NCI-H1436 (cell line): ENCODE measurements at regions not wholly inside any gene's neighbourhood (a gene's known extent, or its start where the extent isn't known, plus 50 kb on each side); places are given as distances from the start of the nearest gene placed in this dataset.

Source experiments
- DNase-seq: peaks from one replicate; lab custom pipeline; 2025; lab: John Stamatoyannopoulos, UW

DNA sequence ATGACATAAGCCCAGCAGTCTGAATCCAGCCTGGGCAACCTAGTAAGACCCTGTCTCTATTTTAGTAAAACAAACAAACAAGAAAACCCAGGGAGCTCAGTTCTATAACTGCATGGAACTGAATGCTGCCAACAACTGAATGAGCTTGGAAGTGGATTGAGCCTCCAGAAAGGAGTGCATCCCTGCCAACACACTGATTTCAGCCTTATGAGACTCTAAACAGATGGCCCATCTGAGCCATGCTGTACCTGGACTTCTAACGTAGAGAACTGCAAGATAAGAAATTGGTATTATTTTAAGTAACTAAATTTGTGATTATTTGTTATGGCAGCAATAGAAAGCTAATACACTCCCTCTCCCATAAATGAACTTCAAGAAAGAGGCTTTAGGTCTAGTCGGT, 150.4 kb upstream of the RAI14 start:
- DNase-seq, result no peak

DNA sequence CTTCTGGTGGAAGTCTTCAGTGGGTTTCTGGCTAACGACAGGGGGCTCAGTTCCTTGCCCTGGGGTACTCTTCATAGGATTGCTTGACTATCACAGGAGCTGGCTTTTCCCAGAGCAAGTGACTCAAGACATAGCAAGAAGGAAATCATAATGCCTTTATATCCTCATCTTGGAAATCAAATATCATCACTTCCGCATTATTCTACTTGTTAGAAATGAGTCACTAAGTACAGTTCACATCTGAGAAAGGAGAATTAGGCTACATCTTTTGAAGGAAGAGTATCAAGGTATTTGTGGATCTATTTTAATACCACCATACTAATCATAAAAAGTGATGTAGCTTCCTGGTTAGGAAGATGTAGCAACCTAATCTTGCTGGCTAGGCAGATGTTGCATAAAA, 148.2 kb upstream of the RAI14 start:
- DNase-seq, result no peak

DNA sequence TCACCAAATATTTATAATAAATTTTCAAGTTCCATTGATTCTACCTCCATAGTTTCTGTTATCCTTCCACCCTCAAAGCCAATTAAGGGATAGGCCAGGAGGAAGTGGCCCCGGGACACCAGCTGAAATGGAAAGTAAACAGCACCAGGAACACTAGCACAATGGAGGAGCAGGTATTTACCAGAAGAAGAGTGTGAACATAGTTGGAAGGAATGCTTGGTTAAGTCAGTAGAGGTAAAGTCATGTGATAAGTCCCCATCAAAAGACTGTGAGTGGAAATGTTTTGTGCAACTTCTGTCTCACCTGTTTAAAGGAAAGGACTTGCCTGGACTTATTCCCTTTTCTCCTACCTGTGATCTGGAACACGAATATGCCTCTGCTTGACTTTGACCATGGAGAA, 146.7 kb upstream of the RAI14 start:
- DNase-seq, result no peak

DNA sequence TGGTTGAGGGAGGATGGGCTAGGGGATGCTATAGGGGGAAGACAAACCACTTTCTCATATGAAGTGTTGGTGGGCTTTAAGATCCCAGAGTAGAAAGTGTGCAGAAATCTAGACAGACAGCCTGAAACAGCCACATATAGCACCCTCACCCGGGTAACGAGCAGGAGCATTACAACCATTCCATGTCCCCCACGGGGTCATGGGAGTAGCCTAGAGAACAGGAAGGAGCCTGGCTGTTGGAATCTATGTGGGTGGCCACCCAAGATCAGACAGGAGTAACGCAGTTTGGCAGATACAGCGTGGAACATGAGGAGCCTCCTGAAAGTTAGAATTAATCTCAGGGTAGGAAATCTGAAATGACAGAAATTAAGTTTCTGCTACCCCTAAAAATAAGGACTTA, 146.1 kb upstream of the RAI14 start:
- no peak for DNase-seq

DNA sequence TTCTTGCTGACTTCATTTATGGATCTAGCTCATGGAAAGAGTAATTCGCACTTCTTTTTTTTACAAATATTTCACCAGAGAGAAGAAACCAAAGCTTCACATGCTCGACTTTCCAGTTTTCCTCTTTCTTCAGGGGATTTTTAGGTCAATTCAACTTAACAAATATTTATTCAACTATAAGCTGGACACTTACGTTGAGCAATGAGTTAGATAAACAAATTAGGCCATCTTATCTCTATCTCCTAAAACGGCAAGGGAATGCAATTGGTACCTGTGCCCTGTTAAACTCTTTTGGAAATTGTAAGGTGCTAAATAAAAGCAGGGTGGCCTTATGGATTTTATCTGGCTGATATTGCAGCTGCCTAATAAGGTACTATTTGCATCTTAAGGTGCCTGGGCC, 145.1 kb upstream of the RAI14 start:
- DNase-seq, result no peak

DNA sequence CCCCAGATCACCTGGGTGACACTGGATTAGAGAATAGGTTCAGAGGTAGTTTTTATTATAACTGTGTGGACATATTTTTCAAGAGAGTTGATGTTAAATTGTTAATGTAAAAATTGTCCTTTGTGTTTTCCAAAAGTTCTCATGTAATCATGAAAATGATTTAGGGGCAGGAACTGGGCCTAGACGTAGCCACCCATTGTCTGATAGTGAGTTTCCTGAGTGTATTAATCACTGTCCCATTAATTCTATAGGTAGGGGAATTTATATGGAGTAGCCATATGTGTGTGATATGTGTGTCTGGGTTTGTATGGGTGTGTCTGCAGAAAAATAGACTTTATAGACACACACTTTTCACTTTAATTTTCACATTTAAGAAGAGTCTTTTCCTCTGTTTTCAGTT, 144.6 kb upstream of the RAI14 start:
- no peak for DNase-seq

DNA sequence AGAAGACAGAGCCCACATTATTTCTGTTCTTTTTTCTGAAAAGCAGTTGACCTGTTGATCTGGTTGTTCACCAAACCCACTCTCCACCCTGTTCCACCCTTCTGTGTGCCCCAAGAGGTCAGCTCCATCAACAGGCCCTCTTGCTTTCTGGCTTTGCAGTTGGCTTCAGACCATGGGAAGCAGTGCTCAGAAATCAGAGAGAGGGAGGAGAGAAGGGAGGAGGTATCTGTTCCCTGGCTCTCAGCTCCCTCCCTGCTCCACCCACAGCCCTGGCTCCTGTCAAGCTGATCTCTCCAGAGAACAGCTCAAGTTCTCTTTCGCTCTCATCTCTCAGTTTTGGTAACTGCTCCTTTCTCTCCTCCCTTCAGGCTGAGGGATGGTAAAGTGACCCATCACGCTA, 144.2 kb upstream of the RAI14 start:
- no peak for DNase-seq

DNA sequence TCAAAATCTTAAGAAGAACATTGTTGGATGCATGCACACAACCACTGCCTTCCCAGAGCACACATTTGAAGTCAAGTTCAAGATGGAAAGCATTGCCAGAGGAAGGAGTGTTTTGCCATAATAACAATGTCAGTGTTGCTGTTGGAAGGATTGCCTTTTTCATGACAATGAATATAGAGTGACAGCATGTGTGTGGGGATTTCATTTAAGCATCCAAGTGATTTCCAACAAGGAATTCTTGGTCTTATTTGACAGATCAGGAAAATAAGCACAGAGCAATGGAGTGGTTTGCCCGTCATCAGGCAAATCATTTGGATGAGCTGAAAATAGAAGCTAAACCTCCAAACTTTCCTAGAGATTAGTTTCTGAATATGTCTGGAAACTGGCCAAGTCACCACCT, 140.0 kb upstream of the RAI14 start:
- DNase-seq, result no peak

DNA sequence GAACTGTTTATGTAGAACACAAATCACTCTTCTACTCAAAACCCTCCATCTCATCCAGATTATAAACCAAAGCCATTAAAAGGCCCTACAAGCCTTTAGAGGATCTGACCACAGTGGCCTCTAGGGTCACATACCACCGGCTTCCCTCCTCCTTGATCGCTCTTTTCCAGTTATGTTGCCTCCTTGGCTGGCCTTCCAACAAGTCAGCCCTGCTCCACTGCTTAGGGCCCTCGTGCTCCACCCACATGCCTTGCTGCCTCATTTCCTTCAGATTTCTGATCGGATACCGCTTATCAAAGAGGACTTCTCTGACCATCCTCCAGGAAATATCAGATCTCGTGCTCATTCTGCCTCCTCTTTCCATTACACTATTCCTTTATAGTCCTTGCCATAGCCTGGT, 139.4 kb upstream of the RAI14 start:
- no peak for DNase-seq

DNA sequence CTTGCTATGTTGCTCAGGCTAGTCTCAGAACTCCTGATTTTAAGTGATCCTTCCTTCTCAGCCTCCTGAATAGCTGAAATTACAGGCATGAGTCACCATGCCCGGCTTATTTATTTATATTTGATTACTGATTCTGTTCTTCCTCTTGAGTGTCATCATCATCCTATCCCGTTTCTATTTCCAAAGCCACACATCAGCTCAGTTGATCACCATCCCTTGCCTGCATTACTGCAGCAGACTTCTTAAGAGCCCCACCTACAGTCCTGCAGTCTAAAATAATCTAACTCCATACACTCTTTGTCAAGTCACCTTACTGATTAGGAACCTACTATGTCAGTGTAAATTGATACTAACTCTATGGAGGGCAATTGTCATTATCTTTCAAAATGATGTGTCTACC, 138.9 kb upstream of the RAI14 start:
- DNase-seq, result no peak

DNA sequence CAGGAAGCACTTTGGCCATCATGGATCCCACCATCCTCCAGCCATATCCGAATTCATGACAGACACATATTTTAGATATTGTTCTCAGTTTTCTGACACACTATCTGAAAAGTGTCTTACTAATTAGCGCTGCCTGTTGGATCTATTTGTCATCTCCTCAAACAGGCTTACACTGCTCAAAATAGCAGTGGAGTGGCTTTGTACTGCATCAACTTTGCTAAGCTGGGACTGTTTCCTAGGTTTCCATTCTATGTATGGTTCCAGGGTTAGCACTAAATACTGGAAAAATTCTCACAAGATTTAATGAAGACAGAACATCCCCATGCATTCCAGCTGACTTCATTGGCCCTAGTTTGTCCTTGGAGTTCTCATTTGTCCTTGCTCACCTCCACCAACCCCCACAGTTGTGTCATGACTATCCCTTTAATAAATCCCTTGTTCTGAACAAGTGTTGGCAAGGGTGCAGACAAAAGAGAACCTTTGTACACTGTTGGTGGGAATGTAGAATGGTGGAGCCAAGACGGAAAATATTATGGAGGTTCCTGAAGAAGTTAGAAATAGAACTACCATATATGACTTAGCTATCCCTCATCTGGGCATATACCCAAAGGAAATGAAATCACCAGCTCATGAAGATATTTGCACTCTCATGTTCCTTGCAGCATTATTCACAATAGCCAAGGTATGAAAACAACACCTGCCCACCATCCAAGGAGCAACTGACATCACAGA, 136.5 kb upstream of the RAI14 start:
- no peak for DNase-seq

DNA sequence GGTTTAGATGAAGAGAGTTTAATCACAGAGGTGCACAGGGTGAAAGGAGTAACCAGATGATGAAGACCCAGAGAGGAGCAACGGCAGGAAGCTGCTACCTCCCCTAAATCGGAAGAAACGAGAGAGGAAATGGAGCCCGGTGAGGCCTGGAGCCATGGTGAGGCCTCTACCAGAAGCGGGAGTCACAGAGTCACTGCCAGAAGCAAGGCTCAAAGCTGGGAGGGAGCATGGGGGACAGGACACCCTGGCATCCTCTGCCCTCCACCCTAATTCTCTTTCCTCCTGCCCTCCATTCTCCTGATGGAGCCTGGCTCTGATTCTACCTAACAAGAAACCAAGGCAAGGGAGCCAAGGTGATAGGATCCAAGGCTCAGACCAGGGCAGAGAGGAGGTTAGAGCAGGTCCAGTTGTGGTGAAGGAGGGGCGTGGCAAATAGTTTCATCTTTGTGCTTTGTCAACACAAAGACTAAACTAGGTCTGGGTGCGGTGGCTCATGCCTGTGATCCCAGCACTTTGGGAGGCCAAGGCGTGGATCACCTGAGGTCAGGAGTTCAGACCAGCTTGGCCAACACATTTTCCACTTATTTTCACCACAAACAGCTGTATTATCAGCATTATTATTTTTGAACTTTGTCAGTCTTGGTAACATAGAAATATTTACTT, 134.4 kb upstream of the RAI14 start:
- DNase-seq, result no peak

DNA sequence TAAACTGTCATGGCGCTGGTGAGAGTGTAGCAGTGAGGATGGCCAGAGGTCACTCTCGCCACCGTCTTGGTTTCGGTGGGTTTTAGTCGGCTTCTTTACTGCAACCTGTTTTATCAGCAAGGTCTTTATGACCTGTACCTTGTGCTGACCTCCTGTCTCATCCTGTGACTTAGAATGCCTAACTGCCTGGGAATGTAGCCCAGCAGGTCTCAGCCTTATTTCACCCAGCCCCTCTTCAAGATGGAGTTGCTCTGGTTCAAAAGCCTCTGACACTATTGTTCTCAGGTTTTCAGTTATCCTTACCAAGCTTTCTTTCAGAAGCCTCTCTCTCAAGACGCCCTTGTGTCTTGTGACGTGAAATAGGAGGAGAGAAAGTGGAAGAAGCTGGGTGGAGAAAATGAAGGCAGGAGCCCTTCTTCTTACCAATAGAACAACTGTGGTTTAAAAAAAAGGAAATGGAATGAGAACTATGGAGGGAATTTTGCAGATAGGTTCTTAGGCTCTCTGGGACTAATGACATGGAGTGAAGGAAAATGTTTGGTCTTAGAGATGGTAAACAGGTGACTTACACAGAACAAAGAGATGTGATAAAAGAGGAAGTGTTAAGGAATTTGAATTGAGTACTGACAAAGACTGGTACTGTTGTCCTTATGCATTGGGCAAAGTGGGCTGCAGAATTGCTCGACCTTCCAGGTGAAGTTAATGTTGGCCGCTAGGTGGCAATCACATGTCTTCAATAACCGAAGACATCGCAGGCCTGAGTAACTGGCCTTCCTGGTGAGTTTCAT, 133.3 kb upstream of the RAI14 start:
- peak; percentile 72 for DNase-seq

DNA sequence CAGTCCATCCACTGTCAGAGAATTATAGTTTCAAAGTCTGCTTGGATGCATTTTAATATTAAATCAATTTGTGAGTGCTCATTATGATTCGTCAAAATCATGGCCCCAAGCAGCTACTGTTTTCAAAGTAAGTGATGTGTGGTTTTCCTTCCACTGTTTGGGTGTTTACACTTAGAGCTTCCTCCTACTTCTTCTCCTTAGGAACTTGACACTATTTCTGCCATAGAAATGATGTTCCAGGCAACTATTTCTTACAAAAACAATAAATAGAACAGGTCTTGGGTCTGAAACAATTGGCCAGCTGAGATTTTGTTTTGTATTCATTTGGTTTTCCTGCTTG, 132.8 kb upstream of the RAI14 start:
- no peak for DNase-seq

DNA sequence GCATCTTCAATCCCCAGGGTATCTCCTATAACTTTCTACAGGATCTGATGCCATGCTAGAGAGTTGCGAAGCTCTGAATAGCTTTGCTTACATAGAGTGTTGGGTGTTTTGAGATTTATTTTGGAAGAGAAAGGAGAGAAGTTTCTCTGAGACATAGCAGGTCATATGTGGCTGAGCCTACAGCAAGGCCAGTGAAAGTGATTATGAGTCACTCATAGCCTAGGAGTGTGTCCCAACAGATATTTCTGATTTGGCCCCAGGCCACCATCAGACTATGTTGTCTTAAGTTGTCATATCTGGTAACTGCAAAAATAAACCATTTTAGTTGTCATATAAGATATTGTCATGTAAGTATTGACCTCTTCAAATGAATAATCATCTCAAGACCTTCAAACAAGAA, 132.0 kb upstream of the RAI14 start:
- DNase-seq, result no peak

DNA sequence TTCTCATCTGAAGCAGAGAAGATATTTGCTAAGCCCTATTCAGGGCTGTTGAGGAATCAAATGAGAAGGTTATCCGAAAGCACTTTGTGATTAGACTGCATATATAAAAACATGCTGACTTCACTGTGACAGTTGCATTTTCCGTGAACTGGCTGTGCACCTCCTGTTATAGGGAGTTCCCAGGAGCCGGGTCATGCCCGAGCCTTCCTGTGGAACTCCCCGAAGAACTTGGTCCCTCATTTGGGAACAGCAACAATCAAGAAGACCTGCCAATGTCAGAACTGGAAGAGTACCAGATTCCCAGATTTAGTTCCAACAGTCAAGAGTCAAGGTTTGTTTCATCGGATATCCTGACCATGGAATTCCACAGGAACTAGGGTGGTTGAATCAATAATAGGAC, 130.4 kb upstream of the RAI14 start:
- no peak for DNase-seq

DNA sequence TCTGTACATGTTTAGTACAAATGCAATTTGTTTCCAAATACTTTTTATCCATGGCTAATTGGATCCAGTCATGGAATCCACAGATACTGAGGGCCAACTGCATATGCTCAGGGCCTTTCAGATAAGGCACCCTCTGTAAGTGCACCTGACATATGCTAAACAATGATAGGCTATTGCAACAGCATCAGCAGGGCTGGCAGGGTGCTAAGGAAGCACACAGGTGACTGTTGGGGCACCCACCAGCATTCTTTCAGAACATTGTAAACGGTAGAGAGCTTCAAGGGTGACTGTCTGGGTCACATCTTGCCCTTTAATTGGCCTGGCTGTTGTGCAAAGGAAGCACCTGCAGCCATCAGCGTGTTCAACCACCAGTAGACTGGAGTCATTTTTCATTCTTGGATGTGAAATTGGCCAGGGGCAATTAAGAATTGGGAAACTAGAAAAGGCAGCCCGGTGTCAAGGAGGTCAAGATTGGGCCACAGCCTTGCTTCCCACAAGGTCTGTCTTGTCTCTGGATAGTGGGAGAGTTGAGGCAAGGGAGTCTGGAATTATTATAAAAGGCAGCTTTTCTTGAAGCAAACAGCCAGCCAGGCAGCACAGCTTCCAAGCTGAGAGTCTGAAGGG, 129.3 kb upstream of the RAI14 start:
- no peak for DNase-seq

DNA sequence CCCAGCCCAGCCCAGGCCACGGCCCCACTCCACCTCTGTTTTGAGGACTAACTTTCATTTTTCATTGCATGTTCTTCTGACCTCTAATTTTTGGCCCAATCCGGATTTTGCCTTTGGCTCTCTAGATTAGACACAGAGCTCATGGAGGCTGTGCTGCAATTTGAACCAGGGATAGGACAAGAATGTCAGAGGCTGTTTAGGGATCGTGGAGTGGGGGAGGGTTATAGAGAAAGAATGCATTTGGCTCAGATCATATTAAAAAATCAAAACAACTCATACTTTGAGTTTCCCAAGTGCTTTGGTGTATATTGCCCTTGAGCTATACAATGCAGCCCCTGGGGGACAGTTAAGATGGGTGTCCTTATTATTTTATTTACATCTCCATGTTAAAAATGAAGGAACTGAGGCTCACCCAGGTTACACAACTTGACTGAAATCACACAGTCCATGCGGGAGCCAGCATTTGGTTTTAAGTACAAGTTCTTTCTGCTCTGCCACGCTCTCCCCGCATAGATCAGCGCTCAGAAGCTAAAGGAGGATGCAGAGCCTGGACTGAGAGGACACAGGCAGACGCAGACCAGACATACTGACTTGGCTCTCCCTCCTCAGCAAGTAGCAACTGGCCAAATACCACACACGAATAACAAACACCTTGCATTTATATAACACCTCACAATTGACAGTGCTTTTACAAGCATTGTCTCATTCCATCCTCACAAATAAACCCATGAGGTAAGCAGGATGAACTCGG, 126.4 kb upstream of the RAI14 start:
- no peak for DNase-seq

DNA sequence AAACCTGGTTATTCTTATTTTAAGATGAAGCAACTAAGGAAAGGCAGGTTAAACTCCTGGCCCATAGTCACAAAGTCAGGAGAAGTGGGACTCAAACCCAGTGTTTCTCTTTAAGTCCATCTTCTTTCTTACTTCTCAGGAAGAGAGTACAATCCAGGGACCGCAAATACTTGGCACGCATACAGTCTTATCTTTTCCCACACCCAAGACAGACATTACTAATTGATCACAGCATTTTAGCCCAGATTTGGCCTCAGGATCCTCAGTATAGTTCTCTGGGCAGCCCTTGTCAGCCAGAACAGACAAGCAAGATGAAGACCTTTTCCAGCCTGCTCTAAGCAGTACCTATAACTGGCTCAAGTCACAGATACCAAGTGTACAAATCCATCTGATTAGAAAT, 125.5 kb upstream of the RAI14 start:
- no peak for DNase-seq

DNA sequence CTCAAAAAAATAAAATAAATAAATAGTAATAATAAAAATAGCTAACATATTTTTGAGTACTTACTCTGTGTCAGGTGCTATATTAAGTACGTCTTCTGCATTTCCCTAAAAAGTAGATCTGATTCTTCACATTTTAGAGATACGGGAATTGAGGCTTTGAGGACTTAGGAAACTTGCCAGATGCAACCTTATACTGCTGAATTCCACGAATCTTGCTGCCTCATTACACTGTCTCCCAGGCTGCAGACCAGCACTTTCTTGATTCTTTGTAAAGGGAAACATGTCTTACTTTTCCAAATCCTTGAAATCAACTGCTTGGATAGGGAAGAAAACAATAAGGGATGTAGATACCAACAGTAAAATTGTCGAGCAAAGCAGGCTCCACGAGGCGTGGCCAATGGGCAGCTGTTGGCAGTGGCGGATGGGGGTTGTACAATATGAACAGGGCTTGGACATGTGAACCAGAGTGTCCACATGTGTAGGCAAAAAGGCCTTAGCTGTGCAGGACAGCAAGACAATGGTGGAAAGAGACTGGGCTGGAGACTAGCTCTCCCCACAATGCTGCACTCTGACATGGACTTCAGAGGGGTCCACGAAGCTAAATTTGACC, 124.3 kb upstream of the RAI14 start:
- DNase-seq, result no peak

DNA sequence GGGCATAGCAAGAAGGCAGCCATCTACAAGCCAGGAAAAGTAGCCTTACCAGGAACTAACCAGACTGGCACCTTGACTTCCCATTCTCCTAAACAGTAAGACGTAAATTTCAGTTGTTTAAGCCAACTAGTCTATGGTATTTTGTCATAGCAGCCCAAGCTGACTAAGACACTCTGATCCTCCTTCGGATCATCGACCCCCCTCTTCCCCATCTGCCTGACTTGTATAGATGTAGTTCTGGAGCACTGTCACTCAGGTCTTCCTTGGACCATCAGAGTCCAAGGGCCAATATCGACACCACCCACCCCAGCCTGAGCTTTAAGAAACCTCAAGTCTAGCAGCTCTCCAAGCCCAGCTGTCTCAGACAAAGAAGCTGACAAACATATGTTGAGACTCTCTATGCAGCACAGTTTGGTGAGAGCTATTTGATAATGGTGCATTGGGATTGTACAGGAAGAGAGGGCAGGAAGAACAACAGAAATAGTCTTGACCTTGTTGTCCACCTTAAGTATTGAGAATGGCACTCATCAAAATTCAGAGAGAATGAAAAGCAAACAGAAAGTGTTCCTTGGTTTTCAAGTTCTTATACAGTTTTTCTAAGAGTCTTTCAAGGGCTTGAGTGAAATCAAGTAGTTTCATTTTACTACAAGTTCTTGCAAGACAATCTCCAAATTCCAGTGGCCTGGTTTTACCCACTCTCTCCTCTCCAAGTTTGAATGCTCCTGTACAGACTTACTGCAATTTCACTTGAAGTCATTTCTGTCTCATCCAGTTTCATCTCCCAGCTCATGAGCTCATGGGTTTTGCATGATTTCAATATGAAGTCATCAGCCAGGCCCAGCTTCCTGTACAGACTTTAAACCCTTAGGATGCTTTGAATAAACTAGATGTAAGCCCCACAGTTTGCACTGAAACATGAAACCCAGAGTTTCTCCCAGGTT, 122.3 kb upstream of the RAI14 start:
- DNase-seq, result no peak
